BE2C (cell line): ENCODE measurements at regions not wholly inside any gene's neighbourhood (a gene's known extent, or its start where the extent isn't known, plus 50 kb on each side); places are given as distances from the start of the nearest gene placed in this dataset.

ENCODE experiments used
- DNase-seq: peaks from one replicate; pipeline ENCODE4 v3.0.0-alpha.2; 2020
- H3K27me3 ChIP-seq: fragments of 250-450 bp; sonication (Bioruptor Pico); 2 replicates; pipeline ENCODE4 v1.5.1; 2020; ENCODE audit warnings: mild to moderate bottlenecking
- H3K36me3 ChIP-seq: fragments of 250-450 bp; sonication (Bioruptor Pico); 2 replicates; pipeline ENCODE4 v1.5.1; 2020; ENCODE audit warnings: mild to moderate bottlenecking
- H3K4me1 ChIP-seq: fragments of 250-450 bp; sonication (Bioruptor Pico); 2 replicates; pipeline ENCODE4 v1.5.1; 2020
- H3K4me3 ChIP-seq: 2 replicates; pipeline ENCODE4 v1.5.1; 2011; ENCODE audit warnings: low read depth, low read length
- H3K9me3 ChIP-seq: fragments of 250-450 bp; sonication (Bioruptor Pico); 2 replicates; pipeline ENCODE4 v1.5.1; 2020
- CTCF ChIP-seq: IDR thresholded peaks from 2 replicates; pipeline ENCODE4 v1.5.1; 2012; ENCODE audit warnings: mild to moderate bottlenecking, low read depth, low read length

DNA sequence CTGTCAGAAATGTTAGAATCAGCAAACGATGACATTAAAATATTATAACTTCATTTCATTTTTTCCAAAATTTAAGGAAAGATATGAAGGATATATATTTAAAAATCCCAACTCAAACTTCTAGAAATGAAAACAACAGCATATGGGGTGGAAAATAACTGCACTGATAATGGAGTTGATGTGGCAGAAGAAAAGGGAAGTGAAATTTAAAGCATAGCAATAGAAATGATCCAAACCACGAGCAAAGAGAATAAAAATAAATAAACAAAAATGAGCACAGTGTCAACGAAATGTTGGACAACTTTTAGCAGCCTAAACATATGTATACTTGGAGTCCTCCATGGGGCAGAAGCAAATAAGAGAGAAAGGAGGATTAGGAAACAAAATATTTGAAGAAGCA, 280.2 kb downstream of the KCNJ3 start:
- TF ChIP-seq CTCF, result no peak
- DNase-seq, result no peak
- Histone ChIP-seq H3K27me3 (no peaks in the 10 kb centered on the region), H3K36me3 (no peaks in the 10 kb centered on the region), H3K9me3 (no peaks in the 10 kb centered on the region), H3K4me3 (no peak overlapping the region), H3K4me1 (no peaks in the 10 kb centered on the region)

GRCh38 chr2:154978244-154978643, 279.7 kb downstream of the KCNJ3 start:
- H3K27me3 ChIP-seq, result no peaks in the 10 kb centered on the region
- H3K9me3 ChIP-seq, result no peaks in the 10 kb centered on the region
- no peaks in the 10 kb centered on the region for H3K36me3 ChIP-seq
- TF ChIP-seq CTCF, result no peak
- H3K4me1 ChIP-seq, result no peaks in the 10 kb centered on the region
- DNase-seq, result no peak
- H3K4me3 ChIP-seq, result no peak overlapping the region

GRCh38 chr2:154974041-154974440, 275.5 kb downstream of the KCNJ3 start:
- TF ChIP-seq CTCF, result no peak
- Histone ChIP-seq H3K36me3 (no peaks in the 10 kb centered on the region), H3K27me3 (no peaks in the 10 kb centered on the region), H3K4me1 (no peaks in the 10 kb centered on the region), H3K9me3 (no peaks in the 10 kb centered on the region), H3K4me3 (no peak overlapping the region)
- no peak for DNase-seq

GRCh38 chr2:154963511-154963910, 265.0 kb downstream of the KCNJ3 start:
- Histone ChIP-seq H3K4me1 (no peaks in the 10 kb centered on the region), H3K9me3 (no peaks in the 10 kb centered on the region), H3K4me3 (no peak overlapping the region), H3K36me3 (no peaks in the 10 kb centered on the region), H3K27me3 (no peaks in the 10 kb centered on the region)
- no peak for TF ChIP-seq CTCF
- DNase-seq, result no peak

- Histone ChIP-seq H3K36me3 (no peaks in the 10 kb centered on the region), H3K4me1 (no peaks in the 10 kb centered on the region), H3K4me3 (no peak overlapping the region), H3K9me3 (no peaks in the 10 kb centered on the region), H3K27me3 (no peaks in the 10 kb centered on the region)
- TF ChIP-seq CTCF, result no peak
- DNase-seq, result no peak
These were observed 263.2 kb downstream of the KCNJ3 start for GRCh38 chr2:154961676-154962075.

DNA sequence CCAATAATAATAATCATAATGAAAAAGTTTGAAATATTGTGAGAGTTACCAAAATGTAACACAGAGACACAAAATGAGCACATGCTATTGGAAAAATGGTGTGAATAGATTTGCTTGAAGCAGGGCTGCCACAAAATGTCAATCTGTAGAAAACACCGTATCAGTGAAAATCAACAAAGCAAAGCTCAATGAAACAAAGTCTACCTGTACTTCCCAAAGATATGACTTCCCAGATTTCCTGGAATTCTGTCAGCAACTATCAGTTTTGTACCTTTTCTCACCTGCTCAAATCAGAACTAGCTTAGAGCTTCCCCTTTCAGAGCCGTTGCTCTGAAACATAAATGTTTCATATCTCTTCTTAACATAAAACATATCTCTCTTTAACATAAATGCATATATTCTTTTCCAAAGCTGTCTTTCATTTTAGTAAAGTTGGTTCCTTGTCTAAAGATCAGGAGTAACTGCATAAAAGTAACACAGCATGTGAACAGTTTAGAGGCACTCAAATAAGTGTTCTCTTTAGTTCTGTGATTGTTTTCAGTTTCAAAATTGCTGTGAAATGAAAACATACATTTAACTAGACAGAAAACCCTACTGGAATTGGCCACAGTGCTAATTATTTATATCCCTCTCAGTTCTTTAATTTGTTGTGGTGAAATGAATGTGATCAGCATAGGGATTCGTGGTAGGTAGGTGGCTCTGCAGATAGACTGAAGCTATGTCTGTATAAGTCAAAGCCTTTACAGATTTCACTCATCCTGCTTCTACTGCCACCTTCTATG, 262.5 kb downstream of the KCNJ3 start:
- H3K9me3 ChIP-seq, result no peaks in the 10 kb centered on the region
- no peak for DNase-seq
- H3K27me3 ChIP-seq, result no peaks in the 10 kb centered on the region
- TF ChIP-seq CTCF, result no peak
- no peak overlapping the region for H3K4me3 ChIP-seq
- H3K36me3 ChIP-seq, result no peaks in the 10 kb centered on the region
- no peaks in the 10 kb centered on the region for H3K4me1 ChIP-seq
